CD14-positive monocyte (primary cell): ENCODE measurements at regions not wholly inside any gene's neighbourhood (a gene's known extent, or its start where the extent isn't known, plus 50 kb on each side); places are given as distances from the start of the nearest gene placed in this dataset.

Experiments used
- DNase-seq, 3 donors: peaks; one replicate each; pipeline ENCODE4 v3.0.0-alpha.2; 2011 to 2022
- H2AFZ ChIP-seq: 2 replicates; pipeline ENCODE4 v1.6.0; 2012; ENCODE audit warnings: mild to moderate bottlenecking, low read depth, low read length, inconsistent platforms; ENCODE audit not compliant: insufficient read depth, poor library complexity, severe bottlenecking
- H3K27ac ChIP-seq, 2 donors: 1 replicate in 1 of 2; 2 replicates in 1 of 2; pipeline ENCODE4 v1.5.1; 2012 to 2013; ENCODE audit warnings: low read length in 2 of 2, control low read depth in 1 of 2, inconsistent platforms in 1 of 2, low read depth in 1 of 2, mild to moderate bottlenecking in 1 of 2
- H3K27me3 ChIP-seq, 2 donors: one replicate each; pipeline versions ENCODE4 v1.6.0 to v1.6.1; 2011 to 2013; ENCODE audit warnings: low read length in 2 of 2; ENCODE audit not compliant: control insufficient read depth in 2 of 2, insufficient read depth in 2 of 2
- H3K36me3 ChIP-seq, 2 donors: replicated peaks in 1 of 2; 1 replicate in 1 of 2; 2 replicates in 1 of 2; pipeline versions ENCODE4 v1.5.1 to v1.6.1; 2012 to 2013; ENCODE audit warnings: low read length in 2 of 2, control low read depth in 1 of 2, inconsistent platforms in 1 of 2, mild to moderate bottlenecking in 1 of 2; ENCODE audit not compliant: insufficient read depth in 2 of 2, control insufficient read depth in 1 of 2
- H3K4me1 ChIP-seq, 2 donors: 1 replicate in 1 of 2; 2 replicates in 1 of 2; pipeline versions ENCODE4 v1.5.1 to v1.6.1; 2012 to 2013; ENCODE audit warnings: low read length in 2 of 2, control low read depth in 1 of 2, inconsistent platforms in 1 of 2, mild to moderate bottlenecking in 1 of 2, moderate library complexity in 1 of 2; ENCODE audit not compliant: insufficient read depth in 2 of 2, control insufficient read depth in 1 of 2
- H3K4me2 ChIP-seq: replicated peaks from 2 replicates; pipeline ENCODE3; 2012; ENCODE audit warnings: low read length, moderate library complexity, mild to moderate bottlenecking; ENCODE audit not compliant: poor library complexity, severe bottlenecking; ENCODE audit errors: extremely low read depth
- H3K4me3 ChIP-seq, 3 experiments: fragments of 200-600 bp in 1 of 3; sonication (generic) in 1 of 3; replicated peaks in 1 of 3; 1 replicate in 2 of 3; 2 replicates in 1 of 3; pipeline ENCODE4 v1.5.1; 2011 to 2013; ENCODE audit warnings: low read length in 3 of 3, mild to moderate bottlenecking in 3 of 3, control low read depth in 2 of 3, low read depth in 2 of 3, inconsistent platforms in 1 of 3, moderate library complexity in 1 of 3
- H3K79me2 ChIP-seq: 2 replicates; pipeline ENCODE4 v1.6.0; 2012; ENCODE audit warnings: mild to moderate bottlenecking, control low read depth, inconsistent platforms, low read length, moderate library complexity; ENCODE audit not compliant: insufficient read depth
- H3K9ac ChIP-seq: 2 replicates; pipeline ENCODE4 v1.6.0; 2017; ENCODE audit warnings: low read length, mild to moderate bottlenecking; ENCODE audit not compliant: insufficient read depth, poor library complexity, severe bottlenecking
- H3K9me3 ChIP-seq, 2 donors: replicated peaks in 1 of 2; 1 replicate in 1 of 2; 2 replicates in 1 of 2; pipeline versions ENCODE4 v1.5.1 to v1.6.1; 2012 to 2013; ENCODE audit warnings: low read length in 2 of 2, control low read depth in 1 of 2; ENCODE audit not compliant: control insufficient read depth in 1 of 2, insufficient read depth in 1 of 2
- H4K20me1 ChIP-seq: 2 replicates; pipeline ENCODE4 v1.6.0; 2012; ENCODE audit warnings: mild to moderate bottlenecking, low read length, control low read depth, moderate library complexity; ENCODE audit not compliant: insufficient read depth
- H3K27ac Mint-ChIP-seq, 7 donors: one replicate each; pipeline ENCODE4 v1.8.0; 2020; ENCODE audit warnings: mild to moderate bottlenecking in 7 of 7, mixed read lengths in 7 of 7, moderate library complexity in 6 of 7, inconsistent platforms in 2 of 7
- H3K27me3 Mint-ChIP-seq, 3 donors: one replicate each; pipeline ENCODE4 v1.8.0; 2021 to 2022; ENCODE audit warnings: low read depth in 3 of 3, mild to moderate bottlenecking in 3 of 3, mixed read lengths in 3 of 3, moderate library complexity in 3 of 3, inconsistent platforms in 1 of 3
- H3K36me3 Mint-ChIP-seq, 2 donors: one replicate each; pipeline ENCODE4 v1.8.0; 2020; ENCODE audit warnings: mixed read lengths in 2 of 2, inconsistent platforms in 1 of 2, mild to moderate bottlenecking in 1 of 2
- H3K4me1 Mint-ChIP-seq: one replicate; pipeline ENCODE4 v1.8.0; 2020; ENCODE audit warnings: mild to moderate bottlenecking, mixed read lengths
- H3K4me3 Mint-ChIP-seq, 2 donors: one replicate each; pipeline ENCODE4 v1.8.0; 2020; ENCODE audit warnings: mild to moderate bottlenecking in 2 of 2, mixed read lengths in 2 of 2, moderate library complexity in 1 of 2
- H3K9me3 Mint-ChIP-seq, 7 donors: one replicate each; pipeline ENCODE4 v1.8.0; 2020 to 2022; ENCODE audit warnings: mixed read lengths in 7 of 7, mild to moderate bottlenecking in 6 of 7, moderate library complexity in 6 of 7, inconsistent platforms in 2 of 7
- CTCF ChIP-seq: fragments of 200-600 bp; IDR thresholded peaks from one replicate; pipeline ENCODE4 v1.8.0; 2022; ENCODE audit warnings: antibody characterized with exemption, mild to moderate bottlenecking
- WGBS: methylation state at CpG from one replicate; pipeline ENCODE4 v1.1.5; 2013; ENCODE audit warnings: missing lambda C conversion rate; ENCODE audit not compliant: insufficient coverage; 5-methylcytosine and 5-hydroxymethylcytosine counted together
- intact Hi-C, 2 donors: fragments of 100-400 bp; cut with micrococcal nuclease; formaldehyde crosslinking; loops; one replicate each; pipeline versions ENCODE4 v1.15.0 to v1.15.1; 2023

GRCh38 chr7:32410545-32410944 is 79.6 kb downstream of the LSM5 start:
- Mint-ChIP-seq H3K36me3 (no peaks in the 10 kb centered on the region), H3K27ac (no peak overlapping the region), H3K9me3 (no peaks in the 10 kb centered on the region), H3K4me3 (no peak overlapping the region), H3K27me3 (peaks cover 2 to 10% (median 3%) of the 10 kb centered on the region in 3 donors), H3K4me1 (no peaks in the 10 kb centered on the region)
- no peak overlapping the region for H3K27ac ChIP-seq
- H3K9me3 ChIP-seq = no peaks in the 10 kb centered on the region
- intact Hi-C loops = no loop called here
- H3K27me3 ChIP-seq = no peaks in the 10 kb centered on the region
- no peaks in the 10 kb centered on the region for H3K36me3 ChIP-seq
- WGBS = 100% methylated on average over 2 of the region's 2 CpGs
- H3K4me3 ChIP-seq = no peak overlapping the region
- no peaks in the 10 kb centered on the region for H3K4me1 ChIP-seq
- no peak overlapping the region for H3K9ac ChIP-seq
- DNase-seq = no peak
- no peak overlapping the region for H3K4me2 ChIP-seq
- TF ChIP-seq CTCF = no peak
- no peak overlapping the region for H2AFZ ChIP-seq
- H3K79me2 ChIP-seq = no peaks in the 10 kb centered on the region
- H4K20me1 ChIP-seq = no peaks in the 10 kb centered on the region

GRCh38 chr7:32406386-32406785 is 83.8 kb downstream of the LSM5 start:
- intact Hi-C loops = no loop called here
- H3K4me3 Mint-ChIP-seq = no peak overlapping the region
- no peak for TF ChIP-seq CTCF
- H3K36me3 ChIP-seq = no peaks in the 10 kb centered on the region
- H3K4me3 ChIP-seq = no peak overlapping the region
- H3K4me2 ChIP-seq = no peak overlapping the region
- H3K27ac Mint-ChIP-seq = no peak overlapping the region
- no peaks in the 10 kb centered on the region for H3K79me2 ChIP-seq
- no peaks in the 10 kb centered on the region for H3K9me3 ChIP-seq
- H3K9ac ChIP-seq = no peak overlapping the region
- H3K4me1 ChIP-seq = no peaks in the 10 kb centered on the region
- DNase-seq = no peak
- WGBS = no CpG with 5 or more reads among the region's 1 CpG
- H3K27ac ChIP-seq = no peak overlapping the region
- peaks cover 0 to 10% (median 2%) of the 10 kb centered on the region in 3 donors for H3K27me3 Mint-ChIP-seq
- H2AFZ ChIP-seq = no peak overlapping the region
- no peaks in the 10 kb centered on the region for H4K20me1 ChIP-seq
- H3K9me3 Mint-ChIP-seq = no peaks in the 10 kb centered on the region
- H3K36me3 Mint-ChIP-seq = no peaks in the 10 kb centered on the region
- no peaks in the 10 kb centered on the region for H3K27me3 ChIP-seq
- no peaks in the 10 kb centered on the region for H3K4me1 Mint-ChIP-seq
